Keratinocyte (primary cell): ENCODE measurements at regions not wholly inside any gene's neighbourhood (a gene's known extent, or its start where the extent isn't known, plus 50 kb on each side); places are given as distances from the start of the nearest gene placed in this dataset.

Experiments
- DNase-seq: peaks from one replicate; pipeline ENCODE4 v3.0.0-alpha.2; 2011; ENCODE audit warnings: low read depth, missing footprints, low spot score
- FAIRE-seq: peaks from 2 replicates; lab custom pipeline; 2011; peaks lifted over from hg19 to GRCh38; lab: Jason Lieb, UNC
- H2AFZ ChIP-seq: 2 replicates; pipeline ENCODE4 v1.6.0; 2012; ENCODE audit warnings: low read length, control low read depth, inconsistent platforms; ENCODE audit not compliant: control insufficient read depth
- H3K27ac ChIP-seq: 2 replicates; pipeline ENCODE4 v1.5.1; 2011; ENCODE audit warnings: low read length; ENCODE audit not compliant: control insufficient read depth, insufficient read depth
- H3K27me3 ChIP-seq: 3 replicates; pipeline ENCODE4 v1.6.0; 2011; ENCODE audit warnings: low read length; ENCODE audit not compliant: control insufficient read depth, insufficient read depth; ENCODE audit errors: extremely low read depth
- H3K36me3 ChIP-seq, 2 experiments: 2 replicates in 1 of 2; 3 replicates in 1 of 2; pipeline ENCODE4 v1.5.1; 2011; ENCODE audit warnings: low read length in 2 of 2, mild to moderate bottlenecking in 1 of 2; ENCODE audit not compliant: control insufficient read depth in 2 of 2, insufficient read depth in 2 of 2; ENCODE audit errors: extremely low read depth in 1 of 2
- H3K4me1 ChIP-seq: 3 replicates; pipeline ENCODE4 v1.5.1; 2011; ENCODE audit warnings: low read length; ENCODE audit not compliant: control insufficient read depth, insufficient read depth; ENCODE audit errors: extremely low read depth
- H3K4me2 ChIP-seq: 3 replicates; pipeline ENCODE4 v1.6.0; 2011; ENCODE audit warnings: low read depth, low read length; ENCODE audit not compliant: control insufficient read depth, insufficient read depth; ENCODE audit errors: extremely low read depth
- H3K4me3 ChIP-seq, 3 experiments: fragments of 200-600 bp in 1 of 3; sonication (generic) in 1 of 3; 2 replicates in 2 of 3; 3 replicates in 1 of 3; pipeline ENCODE4 v1.5.1; 2011 to 2016; ENCODE audit warnings: low read length in 3 of 3, mild to moderate bottlenecking in 3 of 3, control low read depth in 2 of 3, inconsistent platforms in 1 of 3, low read depth in 1 of 3, mixed read lengths in 1 of 3, mixed run types in 1 of 3, moderate library complexity in 1 of 3; ENCODE audit not compliant: control insufficient read depth in 2 of 3, insufficient read depth in 2 of 3; ENCODE audit errors: extremely low read depth in 1 of 3
- H3K79me2 ChIP-seq: 2 replicates; pipeline ENCODE4 v1.6.0; 2012; ENCODE audit warnings: low read length; ENCODE audit not compliant: control insufficient read depth, insufficient read depth
- H3K9ac ChIP-seq: 3 replicates; pipeline ENCODE4 v1.6.0; 2011; ENCODE audit warnings: low read length; ENCODE audit not compliant: control insufficient read depth, insufficient read depth; ENCODE audit errors: extremely low read depth
- H3K9me1 ChIP-seq: 3 replicates; pipeline ENCODE4 v1.6.0; 2011; ENCODE audit warnings: low read length; ENCODE audit not compliant: control insufficient read depth, insufficient read depth; ENCODE audit errors: extremely low read depth
- H3K9me3 ChIP-seq: 2 replicates; pipeline ENCODE4 v1.5.1; 2012; ENCODE audit warnings: low read depth, low read length; ENCODE audit not compliant: control insufficient read depth
- H4K20me1 ChIP-seq: 3 replicates; pipeline ENCODE4 v1.6.0; 2011; ENCODE audit warnings: low read length; ENCODE audit not compliant: control insufficient read depth, insufficient read depth; ENCODE audit errors: extremely low read depth
- CTCF ChIP-seq, 3 experiments: IDR thresholded peaks in 1 of 3; conservative IDR thresholded peaks in 1 of 3; optimal IDR thresholded peaks in 1 of 3; 2 replicates in 2 of 3; 3 replicates in 1 of 3; pipeline versions ENCODE3 to v1.5.1; 2011; ENCODE audit warnings: low read length in 3 of 3, mild to moderate bottlenecking in 3 of 3, moderate library complexity in 2 of 3, control low read depth in 1 of 3, inconsistent platforms in 1 of 3; ENCODE audit not compliant: insufficient read depth in 2 of 3; ENCODE audit errors: extremely low read depth in 1 of 3
- EZH2 ChIP-seq: IDR thresholded peaks from one replicate; pipeline ENCODE4 v1.6.1; 2012; ENCODE audit warnings: inconsistent platforms, mild to moderate bottlenecking, low read length, moderate library complexity
- dilution Hi-C: fragments of 300-500 bp; cut with MboI; formaldehyde crosslinking; loops from one replicate; pipeline ENCODE4 v1.7.0; 2020; ENCODE audit warnings: low sequenced_read_pairs; ENCODE audit not compliant: extremely low pct_ligation_motif_present

DNA sequence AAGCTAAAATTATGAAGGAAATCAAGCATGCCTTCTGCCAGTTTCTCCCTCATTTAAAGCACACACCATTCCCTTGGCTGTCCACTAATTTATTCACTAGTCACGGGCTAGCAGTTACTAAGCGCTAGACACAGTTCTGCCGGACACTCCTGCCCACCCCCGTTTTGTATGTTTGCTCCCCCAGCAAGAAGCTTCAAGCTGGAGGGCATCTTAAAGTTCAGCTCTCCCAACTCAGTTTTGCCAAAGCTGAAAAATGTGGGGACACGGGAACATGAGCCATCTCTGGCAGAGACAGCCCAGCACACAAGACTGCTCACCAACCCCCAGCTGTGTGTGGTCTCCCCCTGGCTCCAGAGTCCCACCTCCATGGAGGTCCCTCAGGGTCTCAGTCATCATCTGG lies 263.6 kb downstream of the BRD1 start:
- H3K36me3 ChIP-seq = no peaks in the 10 kb centered on the region
- H3K9ac ChIP-seq = no peak overlapping the region
- H4K20me1 ChIP-seq = no peaks in the 10 kb centered on the region
- H3K79me2 ChIP-seq = no peaks in the 10 kb centered on the region
- H3K4me1 ChIP-seq = no peaks in the 10 kb centered on the region
- H3K4me3 ChIP-seq = no peak overlapping the region
- dilution Hi-C loops = no loop called here
- TF ChIP-seq EZH2 (no peak), CTCF (optimal IDR thresholded peaks at IDR 0.05 in 1 of 3, IDR thresholded peaks at IDR 0.05 in 1 of 3, conservative IDR thresholded peaks at IDR 0.05 in 1 of 3; ENCODE audit: extremely low read depth in 1 of 3, insufficient read depth in 2 of 3, low read length in 3 of 3) (no peak)
- peaks cover 28% of the 10 kb centered on the region for H3K9me3 ChIP-seq
- no peak for DNase-seq
- H3K27ac ChIP-seq = no peak overlapping the region
- no peak overlapping the region for H3K4me2 ChIP-seq
- H3K9me1 ChIP-seq = no peaks in the 10 kb centered on the region
- no peak overlapping the region for H2AFZ ChIP-seq
- H3K27me3 ChIP-seq = no peaks in the 10 kb centered on the region
- no peak for FAIRE-seq

GRCh38 chr22:49562685-49563249 lies 264.9 kb downstream of the BRD1 start:
- no peak overlapping the region for H3K27ac ChIP-seq
- no peak overlapping the region for H3K4me3 ChIP-seq

More at GRCh38 chr22:49562685-49563249, 264.9 kb downstream of the BRD1 start:
- no peak for DNase-seq
- Histone ChIP-seq H3K9me1 (no peaks in the 10 kb centered on the region), H2AFZ (no peak overlapping the region), H3K4me2 (no peak overlapping the region), H4K20me1 (no peaks in the 10 kb centered on the region), H3K9me3 (peaks cover 24% of the 10 kb centered on the region), H3K36me3 (no peaks in the 10 kb centered on the region), H3K27me3 (no peaks in the 10 kb centered on the region), H3K79me2 (no peaks in the 10 kb centered on the region), H3K4me1 (no peaks in the 10 kb centered on the region), H3K9ac (no peak overlapping the region)
- TF ChIP-seq EZH2 = no peak
- no peak for TF ChIP-seq CTCF (optimal IDR thresholded peaks at IDR 0.05 in 1 of 3, IDR thresholded peaks at IDR 0.05 in 1 of 3, conservative IDR thresholded peaks at IDR 0.05 in 1 of 3; ENCODE audit: extremely low read depth in 1 of 3, insufficient read depth in 2 of 3, low read length in 3 of 3)
- FAIRE-seq = no peak
- dilution Hi-C loops = no loop called here
